Gastrocnemius medialis (tissue), 4 donors: ENCODE measurements at regions not wholly inside any gene's neighbourhood (a gene's known extent, or its start where the extent isn't known, plus 50 kb on each side); places are given as distances from the start of the nearest gene placed in this dataset.

ENCODE experiments used
- ATAC-seq, 2 donors: fragments of 150-250 bp; one replicate each; pipeline ENCODE4 v1.9.1; 2016
- DNase-seq, 2 donors: peaks; one replicate each; pipeline ENCODE4 v3.0.0-alpha.2; 2019
- H3K27ac ChIP-seq, 4 donors: fragments of 200-600 bp; sonication (generic); 1 replicate in 1 of 4; 2 replicates in 3 of 4; pipeline ENCODE4 v1.5.1; 2016 to 2018; ENCODE audit warnings: mild to moderate bottlenecking in 2 of 4, moderate library complexity in 1 of 4
- H3K27me3 ChIP-seq, 3 donors: fragments of 200-600 bp; sonication (generic) in 2 of 3; 1 replicate in 1 of 3; 2 replicates in 2 of 3; pipeline versions ENCODE4 v1.5.1 to v1.6.0; 2016 to 2019; ENCODE audit warnings: mild to moderate bottlenecking in 1 of 3, moderate library complexity in 1 of 3
- H3K36me3 ChIP-seq, 2 donors: fragments of 200-600 bp; sonication (generic) in 1 of 2; one replicate each; pipeline ENCODE4 v1.5.1; 2017 to 2018
- H3K4me1 ChIP-seq, 2 donors: fragments of 200-600 bp; sonication (generic) in 1 of 2; one replicate each; pipeline ENCODE4 v1.5.1; 2016 to 2017; ENCODE audit warnings: mild to moderate bottlenecking in 2 of 2
- H3K4me3 ChIP-seq, 4 donors: fragments of 200-600 bp; sonication (generic) in 3 of 4; 1 replicate in 1 of 4; 2 replicates in 3 of 4; pipeline ENCODE4 v1.5.1; 2016 to 2019; ENCODE audit warnings: mild to moderate bottlenecking in 2 of 4
- H3K9me3 ChIP-seq, 3 donors: fragments of 200-600 bp; sonication (generic) in 2 of 3; 1 replicate in 1 of 3; 2 replicates in 2 of 3; pipeline ENCODE4 v1.5.1; 2016 to 2019
- POLR2A ChIP-seq, 2 donors: fragments of 450-650 bp; IDR thresholded peaks; one replicate each; pipeline ENCODE4 v1.6.1; 2017; ENCODE audit warnings: antibody characterized with exemption in 2 of 2, mild to moderate bottlenecking in 2 of 2, moderate library complexity in 2 of 2
- in situ Hi-C, 4 donors: fragments of 200-750 bp; cut with MboI; loops; one replicate each; pipeline versions ENCODE4 v1.15.0 to v1.8.0; 2017; ENCODE audit warnings: low sequenced_read_pairs in 4 of 4
- intact Hi-C: fragments of 100-400 bp; cut with DNase I; formaldehyde crosslinking; loops from one replicate; pipeline ENCODE4 v1.15.1; 2023; ENCODE audit warnings: low total_unique reads
- TF ChIP-seq, protein P1 (sequence below), 5 experiments: fragments of 450-650 bp in 3 of 5; fragments of 200-600 bp in 2 of 5; sonication (generic) in 2 of 5; IDR thresholded peaks in 4 of 5; conservative IDR thresholded peaks in 1 of 5; 1 replicate in 4 of 5; 2 replicates in 1 of 5; pipeline ENCODE4 v1.5.1; 2016 to 2019; ENCODE audit warnings: antibody characterized with exemption in 5 of 5, mild to moderate bottlenecking in 3 of 5, moderate library complexity in 3 of 5

DNA sequence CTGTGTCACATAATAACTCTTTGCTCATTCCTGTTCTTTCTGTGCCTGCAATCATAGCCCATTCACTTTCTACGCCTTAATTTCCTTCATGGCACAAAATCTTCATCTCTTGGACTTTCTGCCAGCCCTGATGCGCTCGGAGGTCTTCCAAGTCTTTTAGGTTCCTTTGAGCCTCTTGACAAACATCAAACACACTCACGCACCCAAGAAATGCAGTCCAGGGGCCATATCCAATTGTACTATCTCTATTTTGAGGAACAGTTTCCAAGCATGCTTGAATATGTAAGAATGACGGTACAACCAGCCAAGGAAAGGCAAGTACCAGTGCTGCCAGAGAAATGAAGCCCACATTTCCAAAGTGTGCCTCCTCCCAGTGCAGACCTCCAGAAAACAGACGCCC is 234.1 kb downstream of the MEX3B start:
- H3K9me3 ChIP-seq = no peaks in the 10 kb centered on the region
- no peak overlapping the region for H3K27ac ChIP-seq
- no peak for TF ChIP-seq POLR2A (IDR thresholded peaks at IDR 0.05)
- TF ChIP-seq, protein P1, sequence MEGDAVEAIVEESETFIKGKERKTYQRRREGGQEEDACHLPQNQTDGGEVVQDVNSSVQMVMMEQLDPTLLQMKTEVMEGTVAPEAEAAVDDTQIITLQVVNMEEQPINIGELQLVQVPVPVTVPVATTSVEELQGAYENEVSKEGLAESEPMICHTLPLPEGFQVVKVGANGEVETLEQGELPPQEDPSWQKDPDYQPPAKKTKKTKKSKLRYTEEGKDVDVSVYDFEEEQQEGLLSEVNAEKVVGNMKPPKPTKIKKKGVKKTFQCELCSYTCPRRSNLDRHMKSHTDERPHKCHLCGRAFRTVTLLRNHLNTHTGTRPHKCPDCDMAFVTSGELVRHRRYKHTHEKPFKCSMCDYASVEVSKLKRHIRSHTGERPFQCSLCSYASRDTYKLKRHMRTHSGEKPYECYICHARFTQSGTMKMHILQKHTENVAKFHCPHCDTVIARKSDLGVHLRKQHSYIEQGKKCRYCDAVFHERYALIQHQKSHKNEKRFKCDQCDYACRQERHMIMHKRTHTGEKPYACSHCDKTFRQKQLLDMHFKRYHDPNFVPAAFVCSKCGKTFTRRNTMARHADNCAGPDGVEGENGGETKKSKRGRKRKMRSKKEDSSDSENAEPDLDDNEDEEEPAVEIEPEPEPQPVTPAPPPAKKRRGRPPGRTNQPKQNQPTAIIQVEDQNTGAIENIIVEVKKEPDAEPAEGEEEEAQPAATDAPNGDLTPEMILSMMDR (IDR thresholded peaks at IDR 0.05 in 4 of 5, conservative IDR thresholded peaks at IDR 0.05 in 1 of 5) = no peak
- H3K36me3 ChIP-seq = no peaks in the 10 kb centered on the region
- ATAC-seq (no peak), DNase-seq (no peak)
- peaks cover 2 to 7% of the 10 kb centered on the region in 2 donors for H3K4me1 ChIP-seq
- in situ Hi-C loops = no loop called here
- H3K27me3 ChIP-seq = no peaks in the 10 kb centered on the region
- intact Hi-C loops = no loop called here
- H3K4me3 ChIP-seq = no peak overlapping the region

DNA sequence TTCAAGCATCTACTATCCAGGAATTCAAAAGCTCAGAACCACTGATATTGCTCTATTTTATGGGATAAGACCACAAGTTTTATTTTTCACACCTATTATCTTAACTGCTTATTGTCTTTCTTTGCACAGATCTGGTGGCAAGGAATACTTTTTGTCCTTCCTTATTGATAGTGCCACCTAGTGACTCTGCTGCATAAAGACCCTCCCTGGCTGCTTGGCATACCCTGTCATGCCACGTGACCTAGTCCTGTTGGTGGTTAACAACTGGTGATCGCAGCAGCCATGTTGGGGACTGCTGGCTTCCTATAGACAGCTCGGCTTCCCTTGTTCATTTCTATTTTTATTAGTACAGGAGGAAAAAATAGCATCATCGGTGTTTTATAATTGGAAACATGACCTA is 236.3 kb downstream of the MEX3B start:
- Histone ChIP-seq H3K4me3 (no peak overlapping the region), H3K36me3 (no peaks in the 10 kb centered on the region), H3K27ac (no peak overlapping the region), H3K9me3 (no peaks in the 10 kb centered on the region), H3K4me1 (peaks cover 2 to 7% of the 10 kb centered on the region in 2 donors), H3K27me3 (no peaks in the 10 kb centered on the region)
- DNase-seq (no peak), ATAC-seq (no peak)
- in situ Hi-C loops = no loop called here
- TF ChIP-seq, protein P1 (IDR thresholded peaks at IDR 0.05 in 4 of 5, conservative IDR thresholded peaks at IDR 0.05 in 1 of 5) = no peak
- intact Hi-C loops = no loop called here

DNA sequence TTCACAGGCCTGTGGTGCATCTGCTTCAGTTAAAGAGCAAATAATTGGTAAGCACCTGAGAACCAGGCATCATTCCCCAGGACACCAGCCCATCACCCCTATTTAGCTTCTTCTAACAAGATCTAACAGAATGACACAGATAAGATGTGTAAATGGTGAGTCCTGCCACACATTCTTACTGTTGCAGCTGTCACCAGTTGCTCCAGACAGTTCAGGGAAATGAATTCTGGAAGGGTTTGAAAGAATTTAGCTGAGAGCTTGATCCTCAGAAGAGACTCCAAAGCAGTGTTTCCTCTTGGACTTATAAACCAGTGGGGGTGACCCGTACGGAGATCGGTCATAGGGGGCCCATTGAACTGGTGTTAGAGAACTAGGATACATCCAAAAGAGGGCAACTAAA is 238.0 kb downstream of the MEX3B start:
- in situ Hi-C loops = no loop called here
- Histone ChIP-seq H3K9me3 (no peaks in the 10 kb centered on the region), H3K27ac (no peak overlapping the region), H3K27me3 (no peaks in the 10 kb centered on the region), H3K4me1 (peaks cover 2 to 7% of the 10 kb centered on the region in 2 donors), H3K36me3 (no peaks in the 10 kb centered on the region), H3K4me3 (no peak overlapping the region)
- TF ChIP-seq, protein P1 (IDR thresholded peaks at IDR 0.05 in 4 of 5, conservative IDR thresholded peaks at IDR 0.05 in 1 of 5) = no peak
- TF ChIP-seq POLR2A (IDR thresholded peaks at IDR 0.05) = no peak
- intact Hi-C loops = no loop called here
- ATAC-seq = no peak
- no peak for DNase-seq

DNA sequence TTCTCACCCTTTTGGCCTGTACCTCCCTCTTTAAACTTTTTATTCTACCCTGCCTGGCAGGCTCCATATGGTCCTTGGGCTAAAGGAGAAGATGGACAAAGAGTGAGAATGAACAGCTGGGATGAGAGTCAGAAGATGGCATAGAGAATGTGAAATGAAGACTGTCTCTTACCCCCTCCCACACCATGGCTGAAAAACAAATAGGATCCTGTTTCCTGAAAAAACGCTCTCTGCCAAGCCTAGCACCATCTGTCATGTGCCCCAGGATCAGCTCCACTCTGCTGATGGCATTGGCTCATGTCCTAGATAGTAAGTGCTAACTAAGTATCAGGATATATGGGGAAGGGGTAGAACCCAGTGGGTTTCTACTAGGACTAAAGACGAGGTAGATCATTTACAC is 238.6 kb downstream of the MEX3B start:
- in situ Hi-C loops (no loop called here), intact Hi-C loops (no loop called here)
- no peaks in the 10 kb centered on the region for H3K9me3 ChIP-seq
- no peaks in the 10 kb centered on the region for H3K27me3 ChIP-seq
- no peak for DNase-seq
- no peak for TF ChIP-seq POLR2A (IDR thresholded peaks at IDR 0.05)
- TF ChIP-seq, protein P1 (IDR thresholded peaks at IDR 0.05 in 4 of 5, conservative IDR thresholded peaks at IDR 0.05 in 1 of 5) = no peak
- peaks cover 2 to 7% of the 10 kb centered on the region in 2 donors for H3K4me1 ChIP-seq
- H3K4me3 ChIP-seq = no peak overlapping the region
- H3K27ac ChIP-seq = no peak overlapping the region
- no peak for ATAC-seq
- H3K36me3 ChIP-seq = no peaks in the 10 kb centered on the region

DNA sequence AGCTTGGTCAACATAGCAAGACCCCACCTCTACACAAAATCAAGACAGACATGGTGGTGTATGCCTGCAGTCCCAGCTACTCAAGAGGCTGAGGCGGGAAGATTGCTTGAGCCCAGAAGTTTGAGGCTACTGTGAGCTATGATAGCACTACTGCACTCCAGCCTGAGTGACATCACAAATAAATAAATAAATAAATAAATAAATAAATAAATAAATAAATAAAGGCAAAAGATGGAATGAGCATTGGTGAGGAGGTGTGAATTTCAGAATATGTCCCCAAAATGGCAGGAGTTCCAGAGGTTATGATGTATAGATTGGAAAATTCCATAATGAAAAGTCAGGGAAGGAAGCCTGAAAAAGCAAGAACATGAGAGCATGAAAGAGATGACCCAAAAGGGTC is 249.9 kb downstream of the MEX3B start:
- DNase-seq = no peak

More for the DNA sequence above, 249.9 kb downstream of the MEX3B start:
- H3K4me3 ChIP-seq = no peak overlapping the region
- H3K4me1 ChIP-seq = no peaks in the 10 kb centered on the region
- H3K9me3 ChIP-seq = no peaks in the 10 kb centered on the region
- in situ Hi-C loops = no loop called here
- intact Hi-C loops = no loop called here
- H3K27me3 ChIP-seq = no peaks in the 10 kb centered on the region
- ATAC-seq = no peak
- TF ChIP-seq, protein P1 (IDR thresholded peaks at IDR 0.05 in 4 of 5, conservative IDR thresholded peaks at IDR 0.05 in 1 of 5) = no peak
- TF ChIP-seq POLR2A (IDR thresholded peaks at IDR 0.05) = no peak
- no peaks in the 10 kb centered on the region for H3K36me3 ChIP-seq
- no peak overlapping the region for H3K27ac ChIP-seq
